ENCODE measurements at regions not wholly inside any gene's neighbourhood (a gene's known extent, or its start where the extent isn't known, plus 50 kb on each side); places are given as distances from the start of the nearest gene placed in this dataset.

DNA sequence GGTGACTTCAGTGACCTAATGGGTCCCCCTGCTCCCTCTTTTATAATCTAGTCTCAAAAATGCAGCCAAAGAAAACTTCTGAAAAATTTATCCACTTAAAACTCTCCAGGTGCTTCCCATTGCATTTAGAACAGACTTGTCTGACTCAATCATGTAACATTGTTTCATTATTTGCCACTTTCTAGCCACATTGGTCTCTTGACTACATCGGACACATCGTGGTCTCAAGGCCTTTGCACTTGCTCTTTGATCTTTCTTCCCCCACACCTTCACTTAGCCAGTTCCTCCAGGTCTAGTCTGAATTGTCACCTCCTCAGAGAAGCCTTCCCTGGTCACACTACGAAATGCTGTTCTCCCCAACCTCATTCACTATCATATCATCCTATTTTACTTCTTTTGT lies 97.0 kb upstream of the E2F8 start:
- Histone ChIP-seq H3K4me3 (no peak overlapping the region), H3K27me3 (peaks cover 0 to 61% (median 38%) of the 10 kb centered on the region in 7 donors), H3K27ac (no peak overlapping the region), H3K9me3 (no peaks in the 10 kb centered on the region), H3K4me1 (no peaks in the 10 kb centered on the region), H3K36me3 (no peaks in the 10 kb centered on the region)
- intact Hi-C loops (cut with DNase I), result no loop called here
- no peak for DNase-seq
- 92 to 93% methylated on average over 3 of the region's 3 CpGs for WGBS, 2 donors
- ATAC-seq, result no peak
- TF ChIP-seq, protein P1, sequence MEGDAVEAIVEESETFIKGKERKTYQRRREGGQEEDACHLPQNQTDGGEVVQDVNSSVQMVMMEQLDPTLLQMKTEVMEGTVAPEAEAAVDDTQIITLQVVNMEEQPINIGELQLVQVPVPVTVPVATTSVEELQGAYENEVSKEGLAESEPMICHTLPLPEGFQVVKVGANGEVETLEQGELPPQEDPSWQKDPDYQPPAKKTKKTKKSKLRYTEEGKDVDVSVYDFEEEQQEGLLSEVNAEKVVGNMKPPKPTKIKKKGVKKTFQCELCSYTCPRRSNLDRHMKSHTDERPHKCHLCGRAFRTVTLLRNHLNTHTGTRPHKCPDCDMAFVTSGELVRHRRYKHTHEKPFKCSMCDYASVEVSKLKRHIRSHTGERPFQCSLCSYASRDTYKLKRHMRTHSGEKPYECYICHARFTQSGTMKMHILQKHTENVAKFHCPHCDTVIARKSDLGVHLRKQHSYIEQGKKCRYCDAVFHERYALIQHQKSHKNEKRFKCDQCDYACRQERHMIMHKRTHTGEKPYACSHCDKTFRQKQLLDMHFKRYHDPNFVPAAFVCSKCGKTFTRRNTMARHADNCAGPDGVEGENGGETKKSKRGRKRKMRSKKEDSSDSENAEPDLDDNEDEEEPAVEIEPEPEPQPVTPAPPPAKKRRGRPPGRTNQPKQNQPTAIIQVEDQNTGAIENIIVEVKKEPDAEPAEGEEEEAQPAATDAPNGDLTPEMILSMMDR (IDR thresholded peaks at IDR 0.05), result no peak

DNA sequence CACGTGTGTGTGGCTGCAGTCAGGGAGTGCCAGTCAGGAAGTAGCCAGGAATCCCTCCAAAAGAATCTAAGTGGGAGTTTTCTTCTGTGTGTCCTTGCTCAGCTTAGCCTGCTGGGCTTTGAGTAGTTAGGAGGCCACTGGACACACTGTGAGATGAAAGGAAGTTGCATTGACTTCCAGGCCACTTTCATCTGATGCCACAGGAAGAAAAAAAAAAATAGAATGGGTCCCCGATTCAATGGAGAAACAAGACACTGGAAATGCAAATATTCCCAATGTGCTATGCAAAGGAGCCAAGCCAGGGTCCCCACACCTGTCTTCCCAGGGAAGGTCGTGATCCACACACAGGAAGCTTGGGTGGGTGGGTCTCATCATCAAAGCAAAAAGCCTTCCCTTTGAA lies 95.6 kb upstream of the E2F8 start:
- Histone ChIP-seq H3K27me3 (peaks cover 0 to 52% (median 29%) of the 10 kb centered on the region in 7 donors), H3K4me1 (no peaks in the 10 kb centered on the region), H3K4me3 (no peak overlapping the region), H3K36me3 (no peaks in the 10 kb centered on the region), H3K9me3 (no peaks in the 10 kb centered on the region), H3K27ac (no peak overlapping the region)
- intact Hi-C loops (cut with DNase I), result no loop called here
- DNase-seq (no peak), ATAC-seq (no peak)
- TF ChIP-seq, protein P1 (IDR thresholded peaks at IDR 0.05), result no peak
- 49 to 52% methylated on average over 3 of the region's 3 CpGs for WGBS, 2 donors

DNA sequence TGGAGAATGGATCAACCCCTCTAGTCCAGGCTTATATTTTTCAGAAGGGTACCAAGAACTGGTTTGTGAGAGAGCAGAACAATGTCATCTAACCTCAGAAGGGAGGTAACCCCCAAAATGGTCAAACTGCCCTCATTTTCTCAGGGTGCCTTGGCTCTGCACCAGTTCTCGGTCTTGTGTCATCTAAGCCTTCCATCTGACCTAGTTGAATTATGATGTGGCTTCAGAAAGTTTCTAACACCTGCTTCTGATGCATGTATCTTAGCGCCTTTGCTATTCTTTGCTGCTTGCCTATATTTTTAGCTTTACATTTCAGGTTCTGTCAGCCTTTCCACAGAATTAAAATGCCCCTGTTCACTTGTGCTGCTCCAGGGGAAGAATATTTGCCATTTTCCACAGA lies 91.7 kb upstream of the E2F8 start:
- H3K36me3 ChIP-seq, result no peaks in the 10 kb centered on the region
- H3K4me1 ChIP-seq, result no peaks in the 10 kb centered on the region
- H3K9me3 ChIP-seq, result no peaks in the 10 kb centered on the region
- H3K27ac ChIP-seq, result no peak overlapping the region
- WGBS, 2 donors, result 92 to 96% methylated on average over 2 of the region's 2 CpGs
- intact Hi-C loops (cut with DNase I), result no loop called here
- ATAC-seq (no peak), DNase-seq (no peak)
- H3K27me3 ChIP-seq, result peaks cover 0 to 25% (median 11%) of the 10 kb centered on the region in 7 donors
- no peak overlapping the region for H3K4me3 ChIP-seq
- TF ChIP-seq, protein P1 (IDR thresholded peaks at IDR 0.05), result no peak

DNA sequence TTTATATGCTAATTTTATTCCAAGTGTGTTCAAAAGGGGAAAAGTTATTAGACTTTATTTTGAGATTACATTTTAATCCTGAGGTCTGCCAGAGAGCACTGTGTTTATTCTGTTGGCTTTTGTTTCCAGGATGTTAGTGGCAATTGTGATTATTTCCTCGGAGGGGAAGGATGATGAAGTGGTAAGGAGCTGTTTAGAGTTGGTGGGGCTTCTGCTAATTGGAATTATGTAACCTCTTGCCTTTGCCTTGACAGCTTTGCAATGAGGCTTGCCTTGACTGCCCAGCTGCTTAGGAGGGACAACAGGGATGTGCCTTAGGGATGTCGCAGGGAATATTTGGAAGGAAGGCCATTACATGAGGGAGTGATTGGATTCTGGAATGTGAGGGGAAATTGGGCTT lies 89.7 kb upstream of the E2F8 start:
- ATAC-seq, result no peak
- H3K9me3 ChIP-seq, result no peaks in the 10 kb centered on the region
- H3K4me1 ChIP-seq, result no peaks in the 10 kb centered on the region
- TF ChIP-seq, protein P1 (IDR thresholded peaks at IDR 0.05), result no peak
- H3K27me3 ChIP-seq, result peaks cover 0 to 22% (median 4%) of the 10 kb centered on the region in 7 donors
- no peak overlapping the region for H3K27ac ChIP-seq
- intact Hi-C loops (cut with DNase I), result no loop called here
- no peaks in the 10 kb centered on the region for H3K36me3 ChIP-seq
- DNase-seq, result no peak
- 38 to 43% methylated on average over 2 of the region's 2 CpGs for WGBS, 2 donors
- H3K4me3 ChIP-seq, result no peak overlapping the region

All from heart right ventricle (tissue), 16 donors.